HEK293 (cell line): ENCODE measurements at regions not wholly inside any gene's neighbourhood (a gene's known extent, or its start where the extent isn't known, plus 50 kb on each side); places are given as distances from the start of the nearest gene placed in this dataset.

Source experiments
- CTCF ChIA-PET: fragments of 350-600 bp; formaldehyde crosslinking; extraction: SDS; loops from one replicate; lab custom pipeline; 2021; ENCODE audit warnings: antibody characterized with exemption; lab: Yijun Ruan, JAX
- POLR2A ChIA-PET: fragments of 300-600 bp; formaldehyde crosslinking; extraction: SDS; loops from one replicate; lab custom pipeline; 2020; ENCODE audit warnings: antibody characterized with exemption, inconsistent platforms; lab: Yijun Ruan, JAX
- H3K27ac ChIP-seq: fragments of 200-500 bp; sonication (Bioruptor generic); 2 replicates; pipeline ENCODE4 v1.5.1; 2014; ENCODE audit warnings: low read depth, low read length, control low read depth, inconsistent platforms; ENCODE audit errors: extremely low read depth
- H3K36me3 ChIP-seq, 2 experiments: fragments of 200-500 bp in 1 of 2; sonication (Bioruptor generic) in 1 of 2; 1 replicate in 1 of 2; 2 replicates in 1 of 2; pipeline ENCODE4 v1.5.1; 2014 to 2017; ENCODE audit warnings: inconsistent platforms in 2 of 2, low read length in 2 of 2; ENCODE audit not compliant: control insufficient read depth in 2 of 2, insufficient read depth in 1 of 2
- H3K4me1 ChIP-seq: fragments of 200-500 bp; sonication (Bioruptor generic); 2 replicates; pipeline ENCODE4 v1.5.1; 2014; ENCODE audit warnings: mild to moderate bottlenecking, low read length, inconsistent platforms; ENCODE audit not compliant: control insufficient read depth, insufficient read depth
- H3K4me3 ChIP-seq: 2 replicates; pipeline ENCODE4 v1.5.1; 2011; ENCODE audit warnings: low read depth, mild to moderate bottlenecking, control low read depth, low read length, moderate library complexity
- H3K9me3 ChIP-seq: fragments of 200-500 bp; sonication (Bioruptor generic); 2 replicates; pipeline ENCODE4 v1.5.1; 2014; ENCODE audit warnings: low read depth, low read length, inconsistent platforms; ENCODE audit not compliant: control insufficient read depth, insufficient read depth
- BCL11B ChIP-seq: fragments of 450-650 bp; formaldehyde crosslinking; IDR thresholded peaks from 2 replicates; pipeline ENCODE4 v1.5.1; 2016; ENCODE audit warnings: low read depth, missing biosample characterization, missing genetic modification characterization
- KLF1 ChIP-seq: fragments of 450-650 bp; formaldehyde crosslinking; IDR thresholded peaks from 2 replicates; pipeline ENCODE4 v1.5.1; 2016; ENCODE audit warnings: missing biosample characterization, missing genetic modification characterization
- YY1 ChIP-seq: fragments of 450-650 bp; formaldehyde crosslinking; IDR thresholded peaks from 2 replicates; pipeline ENCODE4 v1.5.1; 2018; ENCODE audit warnings: missing biosample characterization, missing genetic modification characterization
- ZBTB17 ChIP-seq: fragments of 450-650 bp; formaldehyde crosslinking; IDR thresholded peaks from 2 replicates; pipeline ENCODE4 v1.5.1; 2016; ENCODE audit warnings: missing biosample characterization, missing genetic modification characterization
- ZNF112 ChIP-seq: fragments of 450-650 bp; formaldehyde crosslinking; IDR thresholded peaks from 2 replicates; pipeline ENCODE4 v1.5.0; 2017; ENCODE audit warnings: missing biosample characterization, missing genetic modification characterization
- ZNF18 ChIP-seq: fragments of 450-650 bp; formaldehyde crosslinking; IDR thresholded peaks from 2 replicates; pipeline ENCODE4 v1.5.1; 2016; ENCODE audit warnings: missing biosample characterization, missing genetic modification characterization
- ZNF184 ChIP-seq: fragments of 450-650 bp; IDR thresholded peaks from 2 replicates; pipeline ENCODE4 v1.5.1; 2018; ENCODE audit warnings: missing biosample characterization, mild to moderate bottlenecking, missing genetic modification characterization
- ZNF2 ChIP-seq: fragments of 450-650 bp; formaldehyde crosslinking; IDR thresholded peaks from 2 replicates; pipeline ENCODE4 v1.5.1; 2016; ENCODE audit warnings: missing biosample characterization, missing genetic modification characterization
- ZNF202 ChIP-seq: fragments of 450-650 bp; formaldehyde crosslinking; IDR thresholded peaks from 2 replicates; pipeline ENCODE4 v1.5.1; 2016; ENCODE audit warnings: missing biosample characterization, missing genetic modification characterization, borderline replicate concordance
- ZNF274 ChIP-seq, 2 experiments: fragments of 200-500 bp in 1 of 2; fragments of 450-650 bp in 1 of 2; sonication (Bioruptor generic) in 1 of 2; formaldehyde crosslinking in 1 of 2; IDR thresholded peaks; 2 replicates each; pipeline versions ENCODE4 v1.5.1 to v1.6.1; 2014 to 2016; ENCODE audit warnings: borderline replicate concordance in 1 of 2, inconsistent platforms in 1 of 2, low read length in 1 of 2, missing biosample characterization in 1 of 2, missing genetic modification characterization in 1 of 2
- ZNF324 ChIP-seq: fragments of 450-650 bp; formaldehyde crosslinking; IDR thresholded peaks from 2 replicates; pipeline ENCODE4 v1.5.1; 2016; ENCODE audit warnings: missing biosample characterization, missing genetic modification characterization
- ZNF350 ChIP-seq: fragments of 450-650 bp; formaldehyde crosslinking; IDR thresholded peaks from 2 replicates; pipeline ENCODE4 v1.5.0; 2017; ENCODE audit warnings: missing biosample characterization, mild to moderate bottlenecking, missing genetic modification characterization
- ZNF366 ChIP-seq: fragments of 450-650 bp; formaldehyde crosslinking; conservative IDR thresholded peaks from 2 replicates; pipeline ENCODE4 v1.5.1; 2016; ENCODE audit warnings: missing biosample characterization, missing genetic modification characterization
- ZNF423 ChIP-seq: fragments of 450-650 bp; formaldehyde crosslinking; IDR thresholded peaks from 2 replicates; pipeline ENCODE4 v1.5.1; 2016; ENCODE audit warnings: missing biosample characterization, missing genetic modification characterization
- ZNF449 ChIP-seq: fragments of 450-650 bp; formaldehyde crosslinking; IDR thresholded peaks from 2 replicates; pipeline ENCODE4 v1.5.1; 2017; ENCODE audit warnings: missing biosample characterization, mild to moderate bottlenecking, missing genetic modification characterization, moderate library complexity
- ZNF48 ChIP-seq: fragments of 450-650 bp; formaldehyde crosslinking; IDR thresholded peaks from 2 replicates; pipeline ENCODE4 v1.5.1; 2016; ENCODE audit warnings: missing biosample characterization, missing genetic modification characterization
- ZNF510 ChIP-seq: fragments of 450-650 bp; formaldehyde crosslinking; IDR thresholded peaks from 2 replicates; pipeline ENCODE4 v1.5.1; 2018; ENCODE audit warnings: mild to moderate bottlenecking, missing genetic modification characterization, missing biosample characterization; ENCODE audit not compliant: insufficient replicate concordance
- ZNF560 ChIP-seq: fragments of 450-650 bp; formaldehyde crosslinking; IDR thresholded peaks from 2 replicates; pipeline ENCODE4 v1.5.1; 2017; ENCODE audit warnings: missing biosample characterization, missing genetic modification characterization, borderline replicate concordance
- ZNF571 ChIP-seq: fragments of 450-650 bp; formaldehyde crosslinking; IDR thresholded peaks from 2 replicates; pipeline ENCODE4 v1.5.0; 2017; ENCODE audit warnings: missing biosample characterization, missing genetic modification characterization
- ZNF621 ChIP-seq: fragments of 450-650 bp; formaldehyde crosslinking; IDR thresholded peaks from 2 replicates; pipeline ENCODE4 v1.5.1; 2017; ENCODE audit warnings: missing biosample characterization, missing genetic modification characterization
- ZNF654 ChIP-seq: fragments of 450-650 bp; formaldehyde crosslinking; IDR thresholded peaks from 2 replicates; pipeline ENCODE4 v1.5.1; 2016; ENCODE audit warnings: low read depth, missing biosample characterization, missing genetic modification characterization
- ZSCAN5A ChIP-seq: fragments of 450-650 bp; formaldehyde crosslinking; IDR thresholded peaks from 2 replicates; pipeline ENCODE4 v1.5.1; 2016; ENCODE audit warnings: missing biosample characterization, missing genetic modification characterization

- Histone ChIP-seq H3K36me3 (no peaks in the 10 kb centered on the region), H3K4me1 (no peaks in the 10 kb centered on the region)
- POLR2A ChIA-PET = no interaction called here
- no peak for TF ChIP-seq ZNF510 (tag by site-specific recombination)
- no peak for TF ChIP-seq ZNF571 (tag by site-specific recombination)
- TF ChIP-seq BCL11B (tag by site-specific recombination) = no peak
- no peak for TF ChIP-seq ZNF274 (IDR thresholded peaks at IDR 0.05; ENCODE audit: low read length)
- TF ChIP-seq ZNF274 (tag by site-specific recombination; IDR thresholded peaks at IDR 0.05; ENCODE audit: borderline replicate concordance) = no peak
- no peak for TF ChIP-seq ZNF350 (tag by site-specific recombination)
- TF ChIP-seq ZNF18 (tag by site-specific recombination) = no peak
- TF ChIP-seq YY1 = no peak
- TF ChIP-seq, all 188 proteins: peak for 0
- Histone ChIP-seq H3K4me3 (no peak overlapping the region), H3K27ac (no peak overlapping the region), H3K9me3 (no peaks in the 10 kb centered on the region)
- CTCF ChIA-PET = no interaction called here
Observed at GRCh38 chr7:46454816-46455215, 533.7 kb upstream of the IGFBP3 start.

GRCh38 chr7:46452561-46453135 lies 531.6 kb upstream of the IGFBP3 start:
- POLR2A ChIA-PET = no interaction called here
- no peak for TF ChIP-seq ZNF112
- TF ChIP-seq ZNF654 (tag by site-specific recombination) = no peak
- TF ChIP-seq ZNF202 (tag by site-specific recombination) = no peak
- no peak for TF ChIP-seq ZNF2
- CTCF ChIA-PET = interaction anchor here (0.7 kb wide), 3 partner anchors 13 to 1196 kb away, joined by 3 to 7 read pairs (median 3); no protein-coding TSS in a partner anchor
- Histone ChIP-seq H3K4me3 (no peak overlapping the region), H3K36me3 (no peaks in the 10 kb centered on the region), H3K9me3 (no peaks in the 10 kb centered on the region), H3K27ac (no peak overlapping the region), H3K4me1 (no peaks in the 10 kb centered on the region)

- ChIA-PET POLR2A (no interaction called here), CTCF (interaction anchor here (0.7 kb wide), 3 partner anchors 12 to 1196 kb away, joined by 3 to 7 read pairs (median 3); no protein-coding TSS in a partner anchor)
- Histone ChIP-seq H3K9me3 (no peaks in the 10 kb centered on the region), H3K4me1 (no peaks in the 10 kb centered on the region), H3K27ac (no peak overlapping the region), H3K4me3 (no peak overlapping the region), H3K36me3 (no peaks in the 10 kb centered on the region)
- TF ChIP-seq ZNF324 (tag by site-specific recombination) = no peak
- TF ChIP-seq ZNF423 (tag by site-specific recombination) = no peak
- TF ChIP-seq ZNF184 (tag by site-specific recombination) = no peak
- TF ChIP-seq ZNF48 (tag by site-specific recombination) = no peak
- no peak for TF ChIP-seq ZNF621 (tag by site-specific recombination)
- no peak for TF ChIP-seq ZNF274 (IDR thresholded peaks at IDR 0.05; ENCODE audit: low read length)
- no peak for TF ChIP-seq ZNF274 (tag by site-specific recombination; IDR thresholded peaks at IDR 0.05; ENCODE audit: borderline replicate concordance)
- no peak for TF ChIP-seq ZNF560 (tag by site-specific recombination)
- no peak for TF ChIP-seq ZNF449 (tag by site-specific recombination)
- TF ChIP-seq ZBTB17 = no peak
- no peak for TF ChIP-seq ZSCAN5A (tag by site-specific recombination)
- TF ChIP-seq ZNF112 = no peak
- no peak for TF ChIP-seq KLF1
- no peak for TF ChIP-seq ZNF366
Observed at GRCh38 chr7:46451846-46452245, 530.8 kb upstream of the IGFBP3 start.
